Smooth muscle cell (in vitro differentiated cells): ENCODE measurements at regions not wholly inside any gene's neighbourhood (a gene's known extent, or its start where the extent isn't known, plus 50 kb on each side); places are given as distances from the start of the nearest gene placed in this dataset.

Experiments
- DNase-seq: peaks from one replicate; lab custom pipeline; 2025; ENCODE audit not compliant: unreplicated experiment; lab: John Stamatoyannopoulos, UW
- H2AFZ ChIP-seq: fragments of 200-600 bp; sonication (generic); 2 replicates; pipeline ENCODE4 v1.6.0; 2016; ENCODE audit warnings: antibody characterized with exemption, low read depth, mild to moderate bottlenecking
- H3F3A ChIP-seq: fragments of 200-600 bp; sonication (generic); 2 replicates; pipeline ENCODE4 v1.6.0; 2017; ENCODE audit warnings: antibody characterized with exemption, low read depth
- H3K27ac ChIP-seq: fragments of 200-600 bp; sonication (generic); 2 replicates; pipeline ENCODE4 v1.5.1; 2016; ENCODE audit warnings: low read depth, mild to moderate bottlenecking
- H3K27me3 ChIP-seq: fragments of 200-600 bp; sonication (generic); 2 replicates; pipeline ENCODE4 v1.6.1; 2016; ENCODE audit warnings: low read depth, mild to moderate bottlenecking
- H3K36me3 ChIP-seq: fragments of 200-600 bp; sonication (generic); 2 replicates; pipeline ENCODE4 v1.5.1; 2016; ENCODE audit warnings: low read depth
- H3K4me1 ChIP-seq: fragments of 200-600 bp; sonication (generic); 2 replicates; pipeline ENCODE4 v1.5.1; 2016; ENCODE audit warnings: low read depth
- H3K4me2 ChIP-seq: fragments of 200-600 bp; sonication (generic); 2 replicates; pipeline ENCODE4 v1.6.0; 2016; ENCODE audit warnings: mild to moderate bottlenecking
- H3K4me3 ChIP-seq: fragments of 200-600 bp; sonication (generic); 2 replicates; pipeline ENCODE4 v1.5.1; 2016; ENCODE audit warnings: mild to moderate bottlenecking
- H3K79me2 ChIP-seq: fragments of 200-600 bp; sonication (generic); 2 replicates; pipeline ENCODE4 v1.6.0; 2016; ENCODE audit warnings: low read depth, mild to moderate bottlenecking
- H3K9ac ChIP-seq: fragments of 200-600 bp; sonication (generic); 2 replicates; pipeline ENCODE4 v1.6.0; 2016; ENCODE audit warnings: low read depth
- H3K9me3 ChIP-seq: fragments of 200-600 bp; sonication (generic); replicated peaks from 2 replicates; pipeline ENCODE4 v1.5.1; 2016; ENCODE audit warnings: low read depth
- H4K20me1 ChIP-seq: fragments of 200-600 bp; sonication (generic); 2 replicates; pipeline ENCODE4 v1.6.0; 2016; ENCODE audit warnings: low read depth
- WGBS: methylation state at CpG from one replicate; pipeline ENCODE4 v1.1.7; 2016; ENCODE audit warnings: low lambda C conversion rate; 5-methylcytosine and 5-hydroxymethylcytosine counted together
- TF ChIP-seq, protein P1 (sequence below): fragments of 200-600 bp; sonication (generic); IDR thresholded peaks from 2 replicates; pipeline ENCODE4 v1.5.1; 2017; ENCODE audit warnings: borderline replicate concordance, mild to moderate bottlenecking, antibody characterized with exemption; ENCODE audit not compliant: insufficient read depth, poor library complexity, severe bottlenecking

- Histone ChIP-seq H3K36me3 (no peaks in the 10 kb centered on the region), H3K4me1 (no peaks in the 10 kb centered on the region), H3K9ac (no peak overlapping the region), H3K79me2 (no peaks in the 10 kb centered on the region), H3K9me3 (no peaks in the 10 kb centered on the region), H2AFZ (no peak overlapping the region), H3K4me2 (no peak overlapping the region), H3K27ac (no peak overlapping the region), H3F3A (no peaks in the 10 kb centered on the region), H4K20me1 (no peaks in the 10 kb centered on the region), H3K4me3 (no peak overlapping the region), H3K27me3 (no peaks in the 10 kb centered on the region)
- TF ChIP-seq, protein P1, sequence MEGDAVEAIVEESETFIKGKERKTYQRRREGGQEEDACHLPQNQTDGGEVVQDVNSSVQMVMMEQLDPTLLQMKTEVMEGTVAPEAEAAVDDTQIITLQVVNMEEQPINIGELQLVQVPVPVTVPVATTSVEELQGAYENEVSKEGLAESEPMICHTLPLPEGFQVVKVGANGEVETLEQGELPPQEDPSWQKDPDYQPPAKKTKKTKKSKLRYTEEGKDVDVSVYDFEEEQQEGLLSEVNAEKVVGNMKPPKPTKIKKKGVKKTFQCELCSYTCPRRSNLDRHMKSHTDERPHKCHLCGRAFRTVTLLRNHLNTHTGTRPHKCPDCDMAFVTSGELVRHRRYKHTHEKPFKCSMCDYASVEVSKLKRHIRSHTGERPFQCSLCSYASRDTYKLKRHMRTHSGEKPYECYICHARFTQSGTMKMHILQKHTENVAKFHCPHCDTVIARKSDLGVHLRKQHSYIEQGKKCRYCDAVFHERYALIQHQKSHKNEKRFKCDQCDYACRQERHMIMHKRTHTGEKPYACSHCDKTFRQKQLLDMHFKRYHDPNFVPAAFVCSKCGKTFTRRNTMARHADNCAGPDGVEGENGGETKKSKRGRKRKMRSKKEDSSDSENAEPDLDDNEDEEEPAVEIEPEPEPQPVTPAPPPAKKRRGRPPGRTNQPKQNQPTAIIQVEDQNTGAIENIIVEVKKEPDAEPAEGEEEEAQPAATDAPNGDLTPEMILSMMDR = no peak
- 93% methylated on average over 1 of the region's 1 CpG for WGBS
- no peak for DNase-seq
Observed at GRCh38 chr7:53521638-53522184, 486.3 kb downstream of the POM121L12 start.

DNA sequence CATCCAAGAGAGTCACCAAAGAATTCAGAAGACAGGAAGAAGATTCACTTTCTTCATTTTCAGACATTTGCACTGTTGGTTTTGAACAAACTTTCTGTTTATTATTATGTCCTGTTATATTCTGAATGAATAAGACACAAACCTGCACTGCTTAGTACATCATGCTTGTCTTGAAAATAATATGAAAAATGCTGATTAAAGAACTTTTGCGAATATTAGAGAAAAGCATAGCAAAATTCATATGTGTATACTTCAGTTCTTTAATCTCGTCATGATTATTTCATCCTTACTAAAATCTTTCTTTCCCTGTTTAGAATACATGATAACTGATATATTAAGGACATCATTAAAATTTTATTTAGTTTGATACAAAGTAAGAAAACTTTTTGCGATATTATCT is 504.1 kb downstream of the POM121L12 start:
- Histone ChIP-seq H3K36me3 (no peaks in the 10 kb centered on the region), H3K27me3 (no peaks in the 10 kb centered on the region), H3K27ac (no peak overlapping the region), H3K9ac (no peak overlapping the region), H3F3A (no peaks in the 10 kb centered on the region), H3K4me2 (no peak overlapping the region), H2AFZ (no peak overlapping the region), H3K4me3 (no peak overlapping the region), H3K4me1 (no peaks in the 10 kb centered on the region), H4K20me1 (no peaks in the 10 kb centered on the region), H3K9me3 (no peaks in the 10 kb centered on the region), H3K79me2 (no peaks in the 10 kb centered on the region)
- WGBS = 95% methylated on average over 3 of the region's 3 CpGs
- TF ChIP-seq, protein P1 = no peak
- DNase-seq = no peak

DNA sequence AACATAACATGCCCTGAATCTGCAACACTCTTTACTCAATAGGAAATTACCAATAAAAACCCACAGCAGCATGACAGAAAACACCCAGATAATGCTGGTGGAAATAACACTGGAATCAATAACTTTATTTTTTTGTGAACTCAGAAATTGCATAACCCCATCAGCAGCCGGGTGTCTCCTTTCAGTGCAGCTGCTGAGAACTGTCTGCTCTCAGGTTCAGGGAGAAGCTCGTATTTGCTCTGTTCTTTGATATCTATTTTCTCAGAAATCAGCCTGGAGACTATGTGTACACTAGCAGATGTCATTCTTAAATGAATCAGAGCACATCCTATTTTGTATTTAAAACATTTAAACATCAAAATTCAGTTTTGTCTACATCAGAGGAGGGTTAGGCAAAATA is 506.0 kb downstream of the POM121L12 start:
- Histone ChIP-seq H3K9ac (no peak overlapping the region), H3K27ac (no peak overlapping the region), H3K4me2 (no peak overlapping the region), H3K27me3 (no peaks in the 10 kb centered on the region), H3K4me3 (no peak overlapping the region), H2AFZ (no peak overlapping the region), H3K79me2 (no peaks in the 10 kb centered on the region), H3K36me3 (no peaks in the 10 kb centered on the region), H3K9me3 (no peaks in the 10 kb centered on the region), H3K4me1 (no peaks in the 10 kb centered on the region), H4K20me1 (no peaks in the 10 kb centered on the region), H3F3A (no peaks in the 10 kb centered on the region)
- 72% methylated on average over 2 of the region's 2 CpGs for WGBS
- TF ChIP-seq, protein P1 = no peak
- no peak for DNase-seq

DNA sequence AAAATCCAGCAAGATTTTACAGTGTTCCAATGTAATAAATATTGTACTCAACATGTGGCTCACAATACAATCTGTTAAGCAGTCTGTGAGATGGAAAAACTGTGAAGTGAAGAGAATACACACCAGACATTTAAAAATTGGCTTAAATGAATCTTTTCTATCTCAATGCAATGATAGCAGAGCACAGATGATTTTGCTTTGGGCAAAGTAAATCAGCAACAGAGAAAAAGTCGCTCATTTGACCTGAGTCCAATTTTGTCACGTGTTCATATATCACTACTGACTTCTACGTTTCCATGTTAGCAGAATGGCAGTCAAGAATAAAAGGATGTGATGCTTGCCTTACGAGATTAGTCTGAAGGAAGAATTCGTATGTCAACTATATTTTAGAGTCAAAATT is 506.7 kb downstream of the POM121L12 start:
- Histone ChIP-seq H3K4me1 (no peaks in the 10 kb centered on the region), H3K9ac (no peak overlapping the region), H3K36me3 (no peaks in the 10 kb centered on the region), H3K79me2 (no peaks in the 10 kb centered on the region), H3K9me3 (no peaks in the 10 kb centered on the region), H3K4me2 (no peak overlapping the region), H3K27ac (no peak overlapping the region), H4K20me1 (no peaks in the 10 kb centered on the region), H3K4me3 (no peak overlapping the region), H2AFZ (no peak overlapping the region), H3F3A (no peaks in the 10 kb centered on the region), H3K27me3 (no peaks in the 10 kb centered on the region)
- 83% methylated on average over 5 of the region's 5 CpGs for WGBS
- TF ChIP-seq, protein P1 = no peak
- DNase-seq = no peak
